ENCODE measurements at regions not wholly inside any gene's neighbourhood (a gene's known extent, or its start where the extent isn't known, plus 50 kb on each side); places are given as distances from the start of the nearest gene placed in this dataset.

DNA sequence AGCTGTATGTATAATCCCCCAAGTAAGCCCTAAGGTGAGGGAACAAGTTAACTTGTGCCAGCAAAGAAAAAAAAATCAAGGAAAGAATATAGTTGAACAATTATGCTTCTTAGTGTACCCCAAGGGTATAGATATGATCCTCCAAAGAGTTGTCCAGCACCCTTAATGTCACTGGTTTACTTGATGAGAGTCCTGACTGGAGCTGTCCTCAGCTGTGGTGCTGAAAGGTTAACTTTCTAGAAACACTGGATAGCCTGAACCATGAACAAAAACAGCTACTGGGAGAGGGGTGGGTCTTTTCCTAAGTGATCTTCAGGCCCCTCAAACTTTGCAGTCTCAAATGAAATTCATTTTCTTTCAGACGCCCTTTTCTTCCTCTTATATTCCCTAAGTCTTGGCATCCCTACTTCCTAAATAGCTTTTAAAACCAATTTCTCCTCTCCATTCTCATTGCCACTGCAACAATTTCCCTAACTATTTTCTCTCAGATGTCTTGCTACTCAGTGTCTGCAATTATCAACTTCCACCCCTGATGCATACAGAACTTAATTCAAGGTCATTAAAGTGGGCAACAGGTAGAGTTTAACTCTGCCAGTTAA, 83.5 kb upstream of the PROKR2 start:
- Histone ChIP-seq H3K27me3 (ENCODE audit: insufficient read depth in 3 of 3, low read length in 2 of 3) (no peaks in the 10 kb centered on the region), H3K4me1 (no peaks in the 10 kb centered on the region), H3K9me3 (no peaks in the 10 kb centered on the region), H3K4me3 (no peak overlapping the region), H3K36me3 (ENCODE audit: insufficient read depth in 1 of 2, low read depth in 1 of 2) (no peaks in the 10 kb centered on the region), H3K27ac (no peak overlapping the region)
- TF ChIP-seq, protein P1, sequence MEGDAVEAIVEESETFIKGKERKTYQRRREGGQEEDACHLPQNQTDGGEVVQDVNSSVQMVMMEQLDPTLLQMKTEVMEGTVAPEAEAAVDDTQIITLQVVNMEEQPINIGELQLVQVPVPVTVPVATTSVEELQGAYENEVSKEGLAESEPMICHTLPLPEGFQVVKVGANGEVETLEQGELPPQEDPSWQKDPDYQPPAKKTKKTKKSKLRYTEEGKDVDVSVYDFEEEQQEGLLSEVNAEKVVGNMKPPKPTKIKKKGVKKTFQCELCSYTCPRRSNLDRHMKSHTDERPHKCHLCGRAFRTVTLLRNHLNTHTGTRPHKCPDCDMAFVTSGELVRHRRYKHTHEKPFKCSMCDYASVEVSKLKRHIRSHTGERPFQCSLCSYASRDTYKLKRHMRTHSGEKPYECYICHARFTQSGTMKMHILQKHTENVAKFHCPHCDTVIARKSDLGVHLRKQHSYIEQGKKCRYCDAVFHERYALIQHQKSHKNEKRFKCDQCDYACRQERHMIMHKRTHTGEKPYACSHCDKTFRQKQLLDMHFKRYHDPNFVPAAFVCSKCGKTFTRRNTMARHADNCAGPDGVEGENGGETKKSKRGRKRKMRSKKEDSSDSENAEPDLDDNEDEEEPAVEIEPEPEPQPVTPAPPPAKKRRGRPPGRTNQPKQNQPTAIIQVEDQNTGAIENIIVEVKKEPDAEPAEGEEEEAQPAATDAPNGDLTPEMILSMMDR (IDR thresholded peaks at IDR 0.05) = no peak
- 30 to 48% (median 38%) methylated on average over 1 of the region's 1 CpG for WGBS, 3 donors
- intact Hi-C loops (cut with DNase I) = no loop called here
- ATAC-seq (no peak), DNase-seq (no peak)

DNA sequence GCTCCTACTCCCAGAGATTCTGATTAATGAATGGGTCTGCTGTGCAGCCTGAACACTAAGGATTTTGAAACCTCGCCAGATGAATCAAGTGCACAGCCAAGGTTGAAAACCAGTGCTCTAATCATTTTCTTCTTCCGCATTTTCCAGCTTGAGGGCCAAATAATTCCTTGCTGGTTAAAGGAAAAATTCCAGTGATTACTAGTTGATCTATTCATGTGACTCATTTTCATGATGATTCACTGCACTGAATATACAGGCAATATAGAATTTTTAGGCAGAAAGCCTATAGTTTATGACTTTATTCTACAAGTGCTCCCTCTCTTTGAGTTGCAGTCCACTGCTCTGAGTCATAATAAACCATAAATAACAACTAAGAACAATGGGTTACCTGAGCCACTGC, 80.6 kb upstream of the PROKR2 start:
- WGBS, 3 donors = 54 to 61% (median 55%) methylated on average over 2 of the region's 2 CpGs
- intact Hi-C loops (cut with DNase I) = no loop called here
- ATAC-seq = no peak
- Histone ChIP-seq H3K9me3 (no peaks in the 10 kb centered on the region), H3K36me3 (ENCODE audit: insufficient read depth in 1 of 2, low read depth in 1 of 2) (no peaks in the 10 kb centered on the region), H3K27ac (no peak overlapping the region), H3K4me1 (no peaks in the 10 kb centered on the region), H3K4me3 (no peak overlapping the region), H3K27me3 (ENCODE audit: insufficient read depth in 3 of 3, low read length in 2 of 3) (no peaks in the 10 kb centered on the region)
- no peak for DNase-seq
- TF ChIP-seq, protein P1 (IDR thresholded peaks at IDR 0.05) = no peak

DNA sequence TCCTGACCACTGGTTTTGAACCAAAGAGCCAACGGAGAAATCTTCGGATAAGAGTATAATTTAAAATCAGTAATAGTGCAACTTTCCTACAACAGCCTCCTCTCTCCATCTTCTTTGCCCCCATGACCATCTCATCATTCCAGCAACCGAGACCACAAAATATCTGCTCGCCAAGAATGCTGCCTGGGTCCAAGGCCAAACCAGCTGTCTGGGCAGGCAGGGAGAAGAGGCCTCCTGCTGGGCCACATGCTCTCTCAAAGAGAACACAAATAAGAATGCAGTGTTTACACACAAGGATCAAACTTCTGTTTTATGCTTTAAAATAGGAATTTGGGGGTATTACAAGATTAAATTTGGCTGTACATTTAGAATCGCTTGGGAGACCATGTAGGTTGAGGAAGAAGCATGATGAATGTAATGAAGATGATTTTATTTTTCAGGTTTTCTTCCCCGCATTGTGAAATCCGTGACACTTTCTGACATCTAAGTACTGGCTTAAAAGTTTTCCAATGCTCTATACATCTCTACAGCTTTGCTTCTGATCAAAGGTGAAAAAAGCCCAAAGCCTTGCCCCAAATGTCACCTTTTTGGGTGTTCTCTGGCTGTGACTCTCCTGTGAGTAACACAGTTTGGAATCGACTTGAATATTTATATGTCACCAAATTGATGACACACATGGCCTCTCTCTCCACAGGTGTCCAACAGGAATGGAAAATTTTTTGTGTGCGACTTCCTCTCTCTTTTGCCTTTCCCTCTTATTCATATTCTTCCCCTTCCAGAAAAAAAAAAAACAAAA, 79.4 kb upstream of the PROKR2 start:
- no peak overlapping the region for H3K4me3 ChIP-seq
- intact Hi-C loops (cut with DNase I) = no loop called here
- H3K27me3 ChIP-seq (ENCODE audit: insufficient read depth in 3 of 3, low read length in 2 of 3) = peaks cover 0 to 2% (median 0%) of the 10 kb centered on the region in 3 donors
- no peaks in the 10 kb centered on the region for H3K36me3 ChIP-seq (ENCODE audit: insufficient read depth in 1 of 2, low read depth in 1 of 2)
- H3K4me1 ChIP-seq = no peaks in the 10 kb centered on the region
- TF ChIP-seq, protein P1 (IDR thresholded peaks at IDR 0.05) = no peak
- 51 to 61% (median 53%) methylated on average over 9 of the region's 9 CpGs for WGBS, 3 donors
- no peaks in the 10 kb centered on the region for H3K9me3 ChIP-seq
- DNase-seq = no peak
- ATAC-seq = no peak
- H3K27ac ChIP-seq = no peak overlapping the region

DNA sequence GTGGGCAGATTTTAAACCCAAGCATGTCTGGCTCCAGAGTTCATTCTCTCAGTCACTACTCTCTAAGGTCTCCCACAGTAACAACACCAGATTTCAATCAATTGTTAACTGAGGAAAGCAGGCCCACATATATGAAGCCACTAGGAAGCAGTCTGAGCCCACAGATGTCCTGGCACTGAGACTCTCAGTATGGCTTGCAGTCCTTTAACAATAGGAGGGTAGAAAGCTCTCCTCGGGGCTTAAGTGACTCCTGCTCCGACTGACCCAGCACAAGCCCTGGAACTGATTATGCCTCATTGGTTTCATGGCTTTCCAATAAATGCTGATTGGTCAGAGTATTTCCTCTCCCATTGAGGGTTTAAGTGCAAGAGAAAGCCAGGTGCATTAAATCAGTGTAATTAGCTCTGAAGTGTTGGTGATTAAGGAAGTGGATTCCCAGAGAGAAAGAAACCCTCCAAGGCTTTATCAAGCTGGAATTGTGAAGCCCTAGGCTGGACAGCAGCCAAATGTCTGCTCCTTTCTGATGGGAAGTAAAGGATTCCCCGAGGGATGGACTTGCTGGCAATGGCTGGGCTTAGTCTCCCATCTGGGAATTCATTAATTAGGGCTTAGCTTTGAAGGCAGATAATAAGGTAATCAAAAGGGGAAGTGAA, 76.6 kb upstream of the PROKR2 start:
- no peak overlapping the region for H3K27ac ChIP-seq
- no peak overlapping the region for H3K4me3 ChIP-seq
- TF ChIP-seq, protein P1 (IDR thresholded peaks at IDR 0.05) = no peak
- DNase-seq (no peak), ATAC-seq (no peak)
- H3K36me3 ChIP-seq (ENCODE audit: insufficient read depth in 1 of 2, low read depth in 1 of 2) = no peaks in the 10 kb centered on the region
- H3K9me3 ChIP-seq = no peaks in the 10 kb centered on the region
- H3K4me1 ChIP-seq = no peaks in the 10 kb centered on the region
- peaks cover 0 to 4% (median 0%) of the 10 kb centered on the region in 3 donors for H3K27me3 ChIP-seq (ENCODE audit: insufficient read depth in 3 of 3, low read length in 2 of 3)
- WGBS, 3 donors = 15 to 27% (median 18%) methylated on average over 3 of the region's 3 CpGs
- intact Hi-C loops (cut with DNase I) = no loop called here
